ENCODE measurements at regions not wholly inside any gene's neighbourhood (a gene's known extent, or its start where the extent isn't known, plus 50 kb on each side); places are given as distances from the start of the nearest gene placed in this dataset.

GRCh38 chr10:29895456-29895855, 163.9 kb downstream of the JCAD start:
- Histone ChIP-seq H3K9ac (ENCODE audit: extremely low read depth, insufficient read length, low read length) (no peak overlapping the region), H2AFZ (ENCODE audit: low read length) (peak overlapping the region; percentile 86), H2BK5ac (ENCODE audit: insufficient read length, low read length) (no peak overlapping the region)

More at GRCh38 chr10:29895456-29895855, 163.9 kb downstream of the JCAD start:
- H3K18ac ChIP-seq (ENCODE audit: insufficient read length, low read depth, low read length) = no peak overlapping the region
- Mint-ChIP-seq H3K27ac (no peak overlapping the region; a peak in 1 of 7 replicates), H3K36me3 (ENCODE audit: insufficient read depth in 1 of 3, low read depth in 3 of 3) (no peaks in the 10 kb centered on the region), H3K27me3 (ENCODE audit: low read depth) (no peaks in the 10 kb centered on the region; the same call in 1 of the 2 replicates), H3K4me3 (no peak overlapping the region), H3K4me1 (peaks cover 6% of the 10 kb centered on the region in 2 experiments), H3K9me3 (no peaks in the 10 kb centered on the region)
- no peak overlapping the region for H3K4me2 ChIP-seq (ENCODE audit: insufficient read depth, insufficient read length, low read length)
- H4K20me1 ChIP-seq (ENCODE audit: control insufficient read depth, insufficient read depth, insufficient read length) = no peaks in the 10 kb centered on the region
- no peaks in the 10 kb centered on the region for H3K4me1 ChIP-seq (ENCODE audit: insufficient read depth, low read length)
- no peak overlapping the region for H3K27ac ChIP-seq (ENCODE audit: insufficient read length, low read depth, low read length)
- H3K14ac ChIP-seq (ENCODE audit: insufficient read depth, low read length) = no peak overlapping the region
- no peak overlapping the region for H3T11ph ChIP-seq (ENCODE audit: low read length)
- H2BK12ac ChIP-seq (ENCODE audit: insufficient read length, low read depth, low read length) = no peak overlapping the region
- H2AK5ac ChIP-seq (ENCODE audit: insufficient read length, low read length) = no peak overlapping the region
- no peak overlapping the region for H3K23ac ChIP-seq (ENCODE audit: insufficient read length, low read depth, low read length)
- no peak overlapping the region for H2BK120ac ChIP-seq (ENCODE audit: low read depth, low read length, poor library complexity, severe bottlenecking)
- H3K79me2 ChIP-seq (ENCODE audit: insufficient read depth, low read length) = no peaks in the 10 kb centered on the region
- H3K23me2 ChIP-seq (ENCODE audit: insufficient read length, low read depth, low read length, poor library complexity, severe bottlenecking) = no peaks in the 10 kb centered on the region
- H4K91ac ChIP-seq (ENCODE audit: insufficient read length, low read depth, low read length) = no peak overlapping the region
- DNase-seq = peak; percentile 46
- TF ChIP-seq CTCF (conservative IDR thresholded peaks at IDR 0.05) = no peak
- no peaks in the 10 kb centered on the region for H3K79me1 ChIP-seq (ENCODE audit: insufficient read depth, low read depth, low read length, poor library complexity, severe bottlenecking)
- H2BK15ac ChIP-seq (ENCODE audit: low read depth, low read length) = no peak overlapping the region
- no peak overlapping the region for H3K4ac ChIP-seq (ENCODE audit: low read depth, low read length)
- no peak overlapping the region for H3K56ac ChIP-seq (ENCODE audit: insufficient read length, low read depth, low read length)
- no peak overlapping the region for H2BK20ac ChIP-seq (ENCODE audit: low read depth, low read length, poor library complexity, severe bottlenecking)
- H3K27me3 ChIP-seq (ENCODE audit: insufficient read depth, low read length) = no peaks in the 10 kb centered on the region
- WGBS (ENCODE audit: extremely low coverage, insufficient read length, low lambda C conversion rate) = no CpG with 5 or more reads among the region's 6 CpGs
- no peaks in the 10 kb centered on the region for H3K9me3 ChIP-seq (ENCODE audit: control insufficient read depth, low read depth, low read length)
- H4K8ac ChIP-seq (replicated peaks; ENCODE audit: insufficient read length, low read depth, low read length) = no peak overlapping the region
- no peak overlapping the region for H4K5ac ChIP-seq (ENCODE audit: insufficient read length, low read depth, low read length)
